Activated naive CD4-positive, alpha-beta T cell treated with anti-CD3 and anti-CD28 coated beads for 36 hours (primary cell): ENCODE measurements at regions not wholly inside any gene's neighbourhood (a gene's known extent, or its start where the extent isn't known, plus 50 kb on each side); places are given as distances from the start of the nearest gene placed in this dataset.
"Not testable (repeated sequence)": the region's sequence is repeated elsewhere in the genome, so short reads cannot be mapped to it uniquely, and the experiment has no call there.

Experiments used
- CTCF ChIA-PET: fragments of 350-600 bp; sonication (Branson Sonifier 250); formaldehyde crosslinking; loops from one replicate; lab custom pipeline; 2021; ENCODE audit warnings: antibody characterized with exemption; lab: Charles Lee
- DNase-seq: peaks from one replicate; pipeline ENCODE4 v3.0.0-alpha.2; 2020
- H3K27ac Mint-ChIP-seq: one replicate; pipeline ENCODE4 v1.8.0; 2021; ENCODE audit warnings: mild to moderate bottlenecking, mixed read lengths
- H3K27me3 Mint-ChIP-seq: one replicate; pipeline ENCODE4 v1.8.0; 2021; ENCODE audit warnings: low read depth, mixed read lengths
- H3K36me3 Mint-ChIP-seq: one replicate; pipeline ENCODE4 v1.8.0; 2021; ENCODE audit warnings: low read depth, mixed read lengths
- H3K4me1 Mint-ChIP-seq: one replicate; pipeline ENCODE4 v1.8.0; 2021; ENCODE audit warnings: low read depth, mixed read lengths
- H3K4me3 Mint-ChIP-seq: one replicate; pipeline ENCODE4 v1.8.0; 2021; ENCODE audit warnings: mild to moderate bottlenecking, moderate library complexity, mixed read lengths
- H3K9me3 Mint-ChIP-seq: one replicate; pipeline ENCODE4 v1.8.0; 2021; ENCODE audit warnings: mixed read lengths
- intact Hi-C: fragments of 100-400 bp; cut with micrococcal nuclease; formaldehyde crosslinking; loops from one replicate; pipeline ENCODE4 v1.15.1; 2023

GRCh38 chr1:88341447-88341846 lies 342.6 kb upstream of the PKN2 start:
- peaks cover 3% of the 10 kb centered on the region for H3K27me3 Mint-ChIP-seq
- CTCF ChIA-PET, result no interaction called here
- no peaks in the 10 kb centered on the region for H3K36me3 Mint-ChIP-seq
- peaks cover 2% of the 10 kb centered on the region for H3K9me3 Mint-ChIP-seq
- no peak for DNase-seq
- no peak overlapping the region for H3K27ac Mint-ChIP-seq
- intact Hi-C loops, result no loop called here
- no peaks in the 10 kb centered on the region for H3K4me1 Mint-ChIP-seq
- no peak overlapping the region for H3K4me3 Mint-ChIP-seq

GRCh38 chr1:88342081-88342480 lies 342.0 kb upstream of the PKN2 start:
- H3K4me1 Mint-ChIP-seq, CTCF ChIA-PET, H3K36me3 Mint-ChIP-seq, H3K9me3 Mint-ChIP-seq, intact Hi-C loops, H3K4me3 Mint-ChIP-seq, DNase-seq, H3K27ac Mint-ChIP-seq, H3K27me3 Mint-ChIP-seq: not testable (repeated sequence)

- Mint-ChIP-seq H3K9me3 (no peaks in the 10 kb centered on the region), H3K36me3 (no peaks in the 10 kb centered on the region), H3K4me1 (no peaks in the 10 kb centered on the region), H3K4me3 (no peak overlapping the region), H3K27ac (no peak overlapping the region), H3K27me3 (no peaks in the 10 kb centered on the region)
- intact Hi-C loops, result no loop called here
- DNase-seq, result no peak
- CTCF ChIA-PET, result no interaction called here
Observed at GRCh38 chr1:88350648-88351047, 333.4 kb upstream of the PKN2 start.

- CTCF ChIA-PET, result no interaction called here
- Mint-ChIP-seq H3K9me3 (no peaks in the 10 kb centered on the region), H3K4me3 (no peak overlapping the region)
Observed at GRCh38 chr1:88351960-88352359, 332.1 kb upstream of the PKN2 start.

GRCh38 chr1:88354256-88354655 lies 329.8 kb upstream of the PKN2 start:
- Mint-ChIP-seq H3K27me3 (no peaks in the 10 kb centered on the region), H3K27ac (no peak overlapping the region), H3K4me1 (no peaks in the 10 kb centered on the region), H3K4me3 (no peak overlapping the region), H3K9me3 (no peaks in the 10 kb centered on the region), H3K36me3 (no peaks in the 10 kb centered on the region)
- CTCF ChIA-PET, result interaction anchor here (0.7 kb wide), 1 partner anchor 174 kb away, joined by 3 read pairs; no protein-coding TSS in a partner anchor
- no peak for DNase-seq
- intact Hi-C loops, result no loop called here

More at GRCh38 chr1:88351960-88352359, 332.1 kb upstream of the PKN2 start:
- Mint-ChIP-seq H3K36me3 (no peaks in the 10 kb centered on the region), H3K27ac (no peak overlapping the region), H3K27me3 (no peaks in the 10 kb centered on the region), H3K4me1 (no peaks in the 10 kb centered on the region)
- intact Hi-C loops, result no loop called here
- DNase-seq, result no peak

- CTCF ChIA-PET, result no interaction called here
- Mint-ChIP-seq H3K36me3 (no peaks in the 10 kb centered on the region), H3K9me3 (no peaks in the 10 kb centered on the region), H3K27me3 (no peaks in the 10 kb centered on the region), H3K27ac (no peak overlapping the region), H3K4me3 (no peak overlapping the region), H3K4me1 (no peaks in the 10 kb centered on the region)
- DNase-seq, result no peak
- intact Hi-C loops, result no loop called here
Observed at GRCh38 chr1:88357729-88358128, 326.3 kb upstream of the PKN2 start.

DNA sequence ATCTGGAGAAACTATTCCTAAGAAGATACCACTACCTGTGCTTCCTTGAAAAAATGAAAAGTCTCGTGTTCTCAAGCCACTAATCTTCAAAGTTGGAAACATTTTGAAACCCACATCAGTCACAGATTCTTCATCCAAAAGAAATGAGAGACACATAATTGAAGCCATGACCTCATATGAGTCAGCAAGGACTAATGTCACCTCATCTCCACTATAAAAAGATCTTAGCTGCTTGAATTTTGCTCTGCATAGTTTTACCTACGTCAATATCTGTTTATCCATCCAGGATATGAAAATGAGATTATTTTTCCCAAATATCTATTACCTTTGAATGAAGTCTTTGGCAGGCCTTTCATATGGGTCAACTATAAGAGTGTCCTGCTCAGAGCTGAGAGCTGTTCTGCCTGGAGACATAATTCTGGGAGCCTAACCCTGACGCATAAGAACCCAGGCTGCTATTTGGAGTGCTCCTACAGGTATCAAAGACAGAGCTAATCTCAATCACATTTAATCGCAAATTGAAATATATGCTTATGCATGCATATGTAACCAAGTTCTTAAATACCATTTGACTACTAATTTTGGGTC lies 312.5 kb upstream of the PKN2 start:
- Mint-ChIP-seq H3K27me3 (peaks cover 6% of the 10 kb centered on the region), H3K27ac (no peak overlapping the region), H3K4me3 (no peak overlapping the region), H3K4me1 (no peaks in the 10 kb centered on the region), H3K9me3 (no peaks in the 10 kb centered on the region), H3K36me3 (no peaks in the 10 kb centered on the region)
- no peak for DNase-seq
- CTCF ChIA-PET, result no interaction called here
- intact Hi-C loops, result no loop called here

DNA sequence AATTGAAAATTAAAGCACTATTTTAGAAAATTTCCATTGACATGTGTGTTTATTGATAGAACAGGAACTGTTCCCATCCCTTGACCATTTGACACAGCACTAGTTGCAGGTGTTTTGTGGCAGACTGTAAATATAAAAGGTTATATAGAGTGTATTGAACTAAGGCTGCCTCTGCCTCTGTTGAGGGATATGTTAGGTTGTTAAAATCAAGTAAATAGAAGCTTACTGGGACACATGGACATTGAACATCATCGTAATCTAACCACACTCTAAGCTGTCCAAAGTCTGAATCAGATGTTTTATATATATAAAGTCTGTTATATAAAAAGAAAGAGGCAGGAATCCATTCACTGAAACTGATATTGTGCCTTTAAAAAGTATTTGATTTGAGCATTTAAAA lies 308.1 kb upstream of the PKN2 start:
- CTCF ChIA-PET, result no interaction called here
- Mint-ChIP-seq H3K9me3 (no peaks in the 10 kb centered on the region), H3K27ac (no peak overlapping the region), H3K4me1 (no peaks in the 10 kb centered on the region), H3K27me3 (no peaks in the 10 kb centered on the region), H3K4me3 (no peak overlapping the region), H3K36me3 (no peaks in the 10 kb centered on the region)
- no peak for DNase-seq
- intact Hi-C loops, result no loop called here

DNA sequence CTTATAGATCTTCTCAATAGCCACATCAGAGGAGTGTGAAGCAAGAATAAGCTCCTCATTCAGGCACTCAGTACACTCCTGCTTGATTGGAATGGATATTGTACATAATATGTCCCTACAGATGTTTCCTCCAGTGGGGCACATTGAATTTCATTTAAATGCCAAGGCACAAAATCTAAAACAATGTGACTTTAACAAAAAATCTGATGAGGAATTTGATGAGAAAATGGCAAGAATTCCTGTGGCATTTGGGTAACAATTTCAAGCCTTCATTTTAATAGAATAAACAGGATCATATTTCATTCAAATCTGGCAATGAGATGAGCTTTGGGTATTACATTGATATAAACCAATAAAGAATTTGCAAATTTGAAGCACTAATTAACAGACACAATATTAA lies 307.7 kb upstream of the PKN2 start:
- intact Hi-C loops, result no loop called here
- Mint-ChIP-seq H3K9me3 (no peaks in the 10 kb centered on the region), H3K27me3 (no peaks in the 10 kb centered on the region), H3K4me3 (no peak overlapping the region), H3K27ac (no peak overlapping the region), H3K4me1 (no peaks in the 10 kb centered on the region), H3K36me3 (no peaks in the 10 kb centered on the region)
- CTCF ChIA-PET, result no interaction called here
- no peak for DNase-seq

GRCh38 chr1:88378560-88378959 lies 305.5 kb upstream of the PKN2 start:
- Mint-ChIP-seq H3K4me3 (no peak overlapping the region), H3K9me3 (no peaks in the 10 kb centered on the region), H3K4me1 (no peaks in the 10 kb centered on the region), H3K27me3 (no peaks in the 10 kb centered on the region), H3K27ac (no peak overlapping the region), H3K36me3 (no peaks in the 10 kb centered on the region)
- CTCF ChIA-PET, result no interaction called here
- DNase-seq, result no peak
- intact Hi-C loops, result no loop called here

DNA sequence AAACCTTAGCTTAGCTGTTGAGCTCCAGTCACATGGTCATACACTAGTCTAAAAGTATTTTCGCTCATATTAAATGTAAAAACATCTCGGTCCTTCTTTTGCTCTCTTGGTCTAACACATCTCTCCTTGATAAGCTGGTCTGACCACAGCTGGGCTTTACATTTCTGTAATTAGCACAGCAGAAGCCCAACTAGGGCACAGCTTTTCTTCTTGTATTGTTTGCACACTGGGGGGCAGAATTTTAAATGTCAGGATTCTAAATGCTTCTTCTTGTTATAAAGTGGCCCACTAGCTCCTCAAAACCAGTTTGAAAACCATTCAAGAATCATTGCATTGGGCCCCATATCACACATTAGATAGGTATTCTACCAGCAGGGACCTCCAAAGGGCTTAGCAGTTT lies 289.1 kb upstream of the PKN2 start:
- Mint-ChIP-seq H3K27me3 (no peaks in the 10 kb centered on the region), H3K27ac (no peak overlapping the region), H3K4me1 (no peaks in the 10 kb centered on the region), H3K9me3 (no peaks in the 10 kb centered on the region), H3K4me3 (no peak overlapping the region), H3K36me3 (no peaks in the 10 kb centered on the region)
- CTCF ChIA-PET, result interaction anchor here (0.5 kb wide), 1 partner anchor 551 kb away, joined by 4 read pairs; no protein-coding TSS in a partner anchor
- intact Hi-C loops, result no loop called here
- DNase-seq, result no peak

GRCh38 chr1:88398338-88398737 lies 285.7 kb upstream of the PKN2 start:
- Mint-ChIP-seq H3K9me3 (no peaks in the 10 kb centered on the region), H3K27ac (no peak overlapping the region), H3K4me3 (no peak overlapping the region), H3K27me3 (no peaks in the 10 kb centered on the region), H3K4me1 (no peaks in the 10 kb centered on the region), H3K36me3 (no peaks in the 10 kb centered on the region)
- intact Hi-C loops, result no loop called here
- no peak for DNase-seq
- CTCF ChIA-PET, result no interaction called here

DNA sequence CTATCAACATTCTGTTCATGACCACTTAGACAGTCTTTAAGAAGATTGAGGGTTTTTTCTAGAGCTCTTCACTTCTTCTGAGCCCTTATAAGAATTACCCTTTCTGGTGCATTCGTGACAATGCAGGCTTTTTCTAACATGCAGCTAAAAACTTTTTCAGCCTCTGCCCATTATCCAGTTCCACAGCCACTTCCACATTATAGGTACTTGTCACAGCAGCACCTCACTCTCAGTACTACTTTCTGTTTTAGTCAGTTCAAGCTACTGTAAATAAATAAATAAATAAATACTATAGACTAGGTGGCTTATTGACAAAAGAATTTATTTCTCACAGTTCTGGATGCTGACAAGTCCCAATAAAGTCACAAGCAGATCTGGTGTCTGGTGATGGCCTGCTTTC lies 284.4 kb upstream of the PKN2 start:
- CTCF ChIA-PET, result interaction anchor here (0.6 kb wide), 1 partner anchor 204 kb away, joined by 3 read pairs; no protein-coding TSS in a partner anchor

More for the DNA sequence above, 284.4 kb upstream of the PKN2 start:
- H3K27ac Mint-ChIP-seq, result no peak overlapping the region
- no peaks in the 10 kb centered on the region for H3K9me3 Mint-ChIP-seq
- intact Hi-C loops, result loop anchor here (5.0 kb wide), 1 partner anchor 318 kb away; no protein-coding TSS in a partner anchor
- no peaks in the 10 kb centered on the region for H3K4me1 Mint-ChIP-seq
- DNase-seq, result no peak
- H3K27me3 Mint-ChIP-seq, result no peaks in the 10 kb centered on the region
- no peaks in the 10 kb centered on the region for H3K36me3 Mint-ChIP-seq
- H3K4me3 Mint-ChIP-seq, result no peak overlapping the region
